OCI-LY3 (cell line): ENCODE measurements at regions not wholly inside any gene's neighbourhood (a gene's known extent, or its start where the extent isn't known, plus 50 kb on each side); places are given as distances from the start of the nearest gene placed in this dataset.

Experiments
- H2AFZ ChIP-seq: fragments of 200-600, 300-600 bp; shearing (Covaris generic); 2 replicates; pipeline ENCODE4 v1.6.0; 2014; ENCODE audit warnings: antibody characterized with exemption, low read depth, low read length
- H3K27ac ChIP-seq: fragments of 200-600, 300-600 bp; sonication (generic); 2 replicates; pipeline ENCODE4 v1.5.1; 2014; ENCODE audit warnings: mild to moderate bottlenecking, low read length, moderate library complexity, mixed read lengths
- H3K27me3 ChIP-seq: fragments of 200-600, 300-600 bp; sonication (generic); 2 replicates; pipeline ENCODE4 v1.6.1; 2014; ENCODE audit warnings: low read depth, low read length, mixed read lengths
- H3K36me3 ChIP-seq: fragments of 200-600, 300-600 bp; sonication (generic); replicated peaks from 2 replicates; pipeline ENCODE3; 2014; ENCODE audit warnings: low read depth, low read length, mixed read lengths
- H3K4me1 ChIP-seq: fragments of 300-600, 200-600 bp; sonication (generic); 2 replicates; pipeline ENCODE4 v1.6.1; 2014; ENCODE audit warnings: low read length, mixed read lengths
- H3K4me2 ChIP-seq: fragments of 200-600, 300-600 bp; sonication (generic); 2 replicates; pipeline ENCODE4 v1.6.1; 2014; ENCODE audit warnings: low read length, mixed read lengths
- H3K4me3 ChIP-seq: fragments of 300-600, 200-600 bp; sonication (generic); 2 replicates; pipeline ENCODE4 v1.5.1; 2014; ENCODE audit warnings: antibody characterized with exemption, mild to moderate bottlenecking, low read length, moderate library complexity
- H3K79me2 ChIP-seq: fragments of 300-600, 200-600 bp; shearing (Covaris generic); 2 replicates; pipeline ENCODE4 v1.6.1; 2014; ENCODE audit warnings: mild to moderate bottlenecking, low read length, mixed read lengths
- H3K9ac ChIP-seq: fragments of 300-600, 200-600 bp; shearing (Covaris generic); 2 replicates; pipeline ENCODE4 v1.6.0; 2014; ENCODE audit warnings: mild to moderate bottlenecking, low read length, moderate library complexity
- H3K9me3 ChIP-seq: fragments of 200-600, 300-600 bp; shearing (Covaris generic); 2 replicates; pipeline ENCODE4 v1.6.1; 2014; ENCODE audit warnings: low read length, mixed read lengths; ENCODE audit not compliant: insufficient read depth
- H4K20me1 ChIP-seq: fragments of 200-600, 300-600 bp; sonication (generic); 2 replicates; pipeline ENCODE4 v1.6.1; 2016; ENCODE audit warnings: low read length, mixed read lengths; ENCODE audit not compliant: insufficient read depth
- EZH2phosphoT487 ChIP-seq: fragments of 200-600 bp; shearing (Covaris generic); IDR thresholded peaks from 2 replicates; pipeline ENCODE4 v1.6.1; 2018; ENCODE audit warnings: antibody characterized with exemption, mixed run types, low read depth
- TF ChIP-seq, protein P1 (sequence below): fragments of 200-600, 300-600 bp; sonication (generic); IDR thresholded peaks from 2 replicates; pipeline ENCODE4 v1.5.1; 2014; ENCODE audit warnings: antibody characterized with exemption, low read length, low read depth

DNA sequence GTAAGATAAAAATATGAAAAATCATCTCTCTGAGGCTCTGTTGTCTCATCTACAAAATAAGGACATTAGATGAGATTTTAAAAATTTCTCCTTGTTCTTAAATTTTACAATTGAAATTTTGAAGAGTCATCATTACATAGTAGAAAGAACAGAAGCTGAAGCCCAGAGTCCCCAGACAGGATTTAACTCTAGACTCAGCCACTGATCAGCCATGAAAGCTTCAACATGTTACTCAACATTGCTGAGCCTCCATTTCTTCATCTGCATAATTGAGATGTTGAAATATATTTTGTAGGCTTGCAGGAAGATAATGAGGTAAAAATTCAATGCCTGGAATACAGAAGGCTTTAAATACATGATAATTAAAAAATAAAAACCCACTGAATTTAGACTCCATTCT is 633.3 kb downstream of the LMO4 start:
- no peaks in the 10 kb centered on the region for H3K36me3 ChIP-seq
- TF ChIP-seq EZH2phosphoT487 = no peak
- TF ChIP-seq, protein P1, sequence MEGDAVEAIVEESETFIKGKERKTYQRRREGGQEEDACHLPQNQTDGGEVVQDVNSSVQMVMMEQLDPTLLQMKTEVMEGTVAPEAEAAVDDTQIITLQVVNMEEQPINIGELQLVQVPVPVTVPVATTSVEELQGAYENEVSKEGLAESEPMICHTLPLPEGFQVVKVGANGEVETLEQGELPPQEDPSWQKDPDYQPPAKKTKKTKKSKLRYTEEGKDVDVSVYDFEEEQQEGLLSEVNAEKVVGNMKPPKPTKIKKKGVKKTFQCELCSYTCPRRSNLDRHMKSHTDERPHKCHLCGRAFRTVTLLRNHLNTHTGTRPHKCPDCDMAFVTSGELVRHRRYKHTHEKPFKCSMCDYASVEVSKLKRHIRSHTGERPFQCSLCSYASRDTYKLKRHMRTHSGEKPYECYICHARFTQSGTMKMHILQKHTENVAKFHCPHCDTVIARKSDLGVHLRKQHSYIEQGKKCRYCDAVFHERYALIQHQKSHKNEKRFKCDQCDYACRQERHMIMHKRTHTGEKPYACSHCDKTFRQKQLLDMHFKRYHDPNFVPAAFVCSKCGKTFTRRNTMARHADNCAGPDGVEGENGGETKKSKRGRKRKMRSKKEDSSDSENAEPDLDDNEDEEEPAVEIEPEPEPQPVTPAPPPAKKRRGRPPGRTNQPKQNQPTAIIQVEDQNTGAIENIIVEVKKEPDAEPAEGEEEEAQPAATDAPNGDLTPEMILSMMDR = no peak
- H2AFZ ChIP-seq = no peak overlapping the region
- H3K4me2 ChIP-seq = no peak overlapping the region
- H3K27ac ChIP-seq = no peak overlapping the region
- no peak overlapping the region for H3K9ac ChIP-seq
- no peaks in the 10 kb centered on the region for H3K27me3 ChIP-seq
- H4K20me1 ChIP-seq = no peaks in the 10 kb centered on the region
- no peaks in the 10 kb centered on the region for H3K9me3 ChIP-seq
- no peaks in the 10 kb centered on the region for H3K79me2 ChIP-seq
- no peak overlapping the region for H3K4me3 ChIP-seq
- no peaks in the 10 kb centered on the region for H3K4me1 ChIP-seq

DNA sequence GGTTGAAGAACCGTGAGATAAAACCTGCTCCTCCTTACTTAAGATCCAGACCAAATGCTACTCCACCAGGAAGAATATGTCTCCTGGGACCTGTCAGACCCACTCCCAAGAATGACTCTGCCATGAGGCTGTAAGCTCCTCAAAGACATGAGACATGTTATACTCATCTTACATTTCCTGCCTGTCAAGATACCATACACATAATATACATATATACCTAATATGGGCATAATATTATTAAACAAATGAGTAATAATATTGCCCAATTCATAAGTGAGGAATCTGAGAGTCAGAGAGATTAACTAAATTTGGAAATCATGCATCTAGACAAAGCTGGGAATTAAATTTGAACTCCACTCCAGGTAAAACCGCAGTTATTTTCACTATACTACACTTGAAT is 634.9 kb downstream of the LMO4 start:
- Histone ChIP-seq H3K36me3 (no peaks in the 10 kb centered on the region), H4K20me1 (no peaks in the 10 kb centered on the region), H3K4me2 (no peak overlapping the region), H2AFZ (no peak overlapping the region), H3K79me2 (no peaks in the 10 kb centered on the region), H3K27ac (no peak overlapping the region), H3K4me1 (no peaks in the 10 kb centered on the region), H3K9ac (no peak overlapping the region), H3K9me3 (no peaks in the 10 kb centered on the region), H3K4me3 (no peak overlapping the region), H3K27me3 (no peaks in the 10 kb centered on the region)
- TF ChIP-seq, protein P1 = no peak

DNA sequence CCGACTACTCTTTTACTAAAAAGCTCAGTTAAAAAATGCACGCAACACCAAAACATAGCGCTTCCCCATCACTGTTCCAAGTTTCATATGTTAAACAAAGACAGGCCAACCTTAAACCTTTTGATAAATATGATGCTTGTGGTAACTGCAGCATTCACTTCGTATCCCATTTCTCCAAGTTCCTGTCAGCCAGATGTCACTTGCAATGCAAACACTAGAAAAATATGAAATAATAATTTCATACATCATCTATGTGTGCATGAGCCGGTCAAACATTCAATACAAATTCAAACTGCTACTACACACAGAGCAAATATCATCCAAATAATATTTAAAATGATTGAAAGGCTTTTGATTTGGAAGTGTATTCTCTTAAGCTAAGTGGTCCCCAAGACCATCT is 636.5 kb downstream of the LMO4 start:
- H3K27ac ChIP-seq = no peak overlapping the region
- no peak overlapping the region for H3K9ac ChIP-seq
- no peak for TF ChIP-seq EZH2phosphoT487
- TF ChIP-seq, protein P1 = no peak
- no peaks in the 10 kb centered on the region for H3K79me2 ChIP-seq
- no peak overlapping the region for H3K4me3 ChIP-seq
- H3K9me3 ChIP-seq = no peaks in the 10 kb centered on the region
- no peaks in the 10 kb centered on the region for H4K20me1 ChIP-seq
- H3K36me3 ChIP-seq = no peaks in the 10 kb centered on the region
- H3K27me3 ChIP-seq = no peaks in the 10 kb centered on the region
- no peaks in the 10 kb centered on the region for H3K4me1 ChIP-seq
- H2AFZ ChIP-seq = no peak overlapping the region
- H3K4me2 ChIP-seq = no peak overlapping the region

DNA sequence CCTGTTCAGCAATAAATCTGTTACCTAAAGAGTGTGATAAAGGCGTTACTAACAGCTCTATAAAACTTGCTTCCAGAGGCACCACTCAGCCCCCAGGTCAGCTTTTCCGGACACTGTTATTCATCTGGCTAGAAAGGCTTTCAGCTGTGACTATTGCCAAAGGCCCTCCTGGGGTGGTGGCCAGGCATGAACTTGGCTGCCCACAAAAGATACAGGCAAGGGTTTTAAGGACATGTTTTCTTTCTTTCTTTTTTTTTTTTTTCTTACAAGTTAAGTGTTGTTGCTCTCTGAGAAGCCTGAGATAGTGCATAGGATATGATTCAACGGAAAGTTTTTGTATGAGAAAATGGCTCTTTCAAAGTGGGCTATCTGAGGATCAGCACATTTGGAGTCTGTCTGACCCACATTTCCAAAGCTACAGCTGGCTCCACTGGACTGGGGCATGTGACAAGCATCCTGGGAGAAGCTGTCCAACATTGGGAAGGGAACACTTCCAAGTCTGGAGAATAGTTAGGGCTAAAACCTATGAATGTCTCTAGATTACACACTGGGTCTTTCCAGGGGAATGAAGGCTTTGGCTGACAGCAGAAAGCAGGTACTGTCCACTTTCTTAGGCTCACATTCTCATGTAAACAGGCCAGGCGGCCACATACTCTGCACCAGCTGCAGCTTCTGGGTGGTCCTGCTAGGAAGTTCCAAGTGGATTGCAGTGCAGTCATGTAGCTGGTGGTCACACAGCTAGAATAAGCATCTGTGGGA is 639.7 kb downstream of the LMO4 start:
- H3K27ac ChIP-seq = no peak overlapping the region
- no peaks in the 10 kb centered on the region for H3K9me3 ChIP-seq
- H3K36me3 ChIP-seq = no peaks in the 10 kb centered on the region
- no peak overlapping the region for H2AFZ ChIP-seq
- no peak for TF ChIP-seq EZH2phosphoT487
- TF ChIP-seq, protein P1 = no peak
- no peak overlapping the region for H3K4me3 ChIP-seq
- H3K4me1 ChIP-seq = no peaks in the 10 kb centered on the region
- no peaks in the 10 kb centered on the region for H3K27me3 ChIP-seq
- H3K4me2 ChIP-seq = no peak overlapping the region
- no peaks in the 10 kb centered on the region for H4K20me1 ChIP-seq
- no peak overlapping the region for H3K9ac ChIP-seq
- H3K79me2 ChIP-seq = no peaks in the 10 kb centered on the region
